HL-60 (cell line): ENCODE measurements at regions not wholly inside any gene's neighbourhood (a gene's known extent, or its start where the extent isn't known, plus 50 kb on each side); places are given as distances from the start of the nearest gene placed in this dataset.

Experiments used
- DNase-seq, 2 experiments: peaks; one replicate each; pipeline ENCODE4 v3.0.0-alpha.2; 2010 to 2020; ENCODE audit warnings: low read depth in 1 of 2, low spot score in 1 of 2
- H3K27ac ChIP-seq: fragments of 250-450 bp; sonication (Bioruptor Pico); replicated peaks from 2 replicates; pipeline ENCODE4 v1.5.1; 2020; ENCODE audit warnings: mild to moderate bottlenecking, moderate library complexity
- H3K27me3 ChIP-seq: fragments of 250-450 bp; sonication (Bioruptor Pico); 2 replicates; pipeline ENCODE4 v1.5.1; 2021; ENCODE audit warnings: mild to moderate bottlenecking, moderate library complexity; ENCODE audit not compliant: insufficient read depth, poor library complexity, severe bottlenecking
- H3K4me3 ChIP-seq: replicated peaks from 2 replicates; pipeline ENCODE4 v1.5.1; 2011; ENCODE audit warnings: mild to moderate bottlenecking, control low read depth, low read length; ENCODE audit not compliant: insufficient read depth
- GABPA ChIP-seq: IDR thresholded peaks from 2 replicates; pipeline ENCODE4 v1.6.1; 2012; ENCODE audit warnings: low read depth
- POLR2AphosphoS5 ChIP-seq: IDR thresholded peaks from 2 replicates; pipeline ENCODE4 v1.6.1; 2012; ENCODE audit warnings: low read depth
- REST ChIP-seq: IDR thresholded peaks from 2 replicates; pipeline ENCODE4 v1.6.1; 2012; ENCODE audit warnings: low read depth; ENCODE audit not compliant: insufficient replicate concordance
- SPI1 ChIP-seq: IDR thresholded peaks from 2 replicates; pipeline ENCODE4 v1.6.1; 2012; ENCODE audit warnings: low read depth, mild to moderate bottlenecking, borderline replicate concordance
- TF ChIP-seq, protein P1 (sequence below): IDR thresholded peaks from one replicate; pipeline ENCODE4 v1.5.1; 2011; ENCODE audit warnings: low read length, control low read depth, inconsistent platforms; ENCODE audit not compliant: insufficient read depth

GRCh38 chr2:196266855-196267254 lies 95.5 kb upstream of the STK17B start:
- no peak for DNase-seq
- Histone ChIP-seq H3K4me3 (no peak overlapping the region), H3K27ac (no peak overlapping the region), H3K27me3 (no peaks in the 10 kb centered on the region)
- TF ChIP-seq SPI1 = no peak
- TF ChIP-seq REST = no peak
- no peak for TF ChIP-seq POLR2AphosphoS5
- TF ChIP-seq, protein P1, sequence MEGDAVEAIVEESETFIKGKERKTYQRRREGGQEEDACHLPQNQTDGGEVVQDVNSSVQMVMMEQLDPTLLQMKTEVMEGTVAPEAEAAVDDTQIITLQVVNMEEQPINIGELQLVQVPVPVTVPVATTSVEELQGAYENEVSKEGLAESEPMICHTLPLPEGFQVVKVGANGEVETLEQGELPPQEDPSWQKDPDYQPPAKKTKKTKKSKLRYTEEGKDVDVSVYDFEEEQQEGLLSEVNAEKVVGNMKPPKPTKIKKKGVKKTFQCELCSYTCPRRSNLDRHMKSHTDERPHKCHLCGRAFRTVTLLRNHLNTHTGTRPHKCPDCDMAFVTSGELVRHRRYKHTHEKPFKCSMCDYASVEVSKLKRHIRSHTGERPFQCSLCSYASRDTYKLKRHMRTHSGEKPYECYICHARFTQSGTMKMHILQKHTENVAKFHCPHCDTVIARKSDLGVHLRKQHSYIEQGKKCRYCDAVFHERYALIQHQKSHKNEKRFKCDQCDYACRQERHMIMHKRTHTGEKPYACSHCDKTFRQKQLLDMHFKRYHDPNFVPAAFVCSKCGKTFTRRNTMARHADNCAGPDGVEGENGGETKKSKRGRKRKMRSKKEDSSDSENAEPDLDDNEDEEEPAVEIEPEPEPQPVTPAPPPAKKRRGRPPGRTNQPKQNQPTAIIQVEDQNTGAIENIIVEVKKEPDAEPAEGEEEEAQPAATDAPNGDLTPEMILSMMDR = no peak

DNA sequence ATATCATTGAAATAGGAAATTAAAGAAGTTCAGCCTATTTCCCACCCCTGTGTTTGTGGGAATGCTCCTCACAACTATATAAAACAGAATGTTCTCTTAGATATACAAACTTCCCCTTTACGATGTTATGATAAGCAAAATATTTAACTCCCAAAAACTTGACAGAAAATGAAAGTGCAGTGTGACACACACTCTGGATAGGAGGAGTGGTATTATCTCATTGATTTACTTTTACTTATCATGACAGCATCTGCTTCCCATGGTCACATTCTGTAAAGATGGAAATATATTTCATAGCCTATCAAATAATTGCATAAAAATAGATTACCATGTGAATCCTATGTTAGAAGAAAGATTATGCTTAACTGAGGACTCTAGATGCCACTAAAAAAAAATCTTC lies 96.6 kb upstream of the STK17B start:
- no peak overlapping the region for H3K4me3 ChIP-seq
- H3K27me3 ChIP-seq = no peaks in the 10 kb centered on the region
- peak overlapping the region; percentile 73 for H3K27ac ChIP-seq
- TF ChIP-seq SPI1 = no peak
- no peak for DNase-seq

GRCh38 chr2:196268538-196269338 lies 97.4 kb upstream of the STK17B start:
- H3K27me3 ChIP-seq = no peaks in the 10 kb centered on the region
- TF ChIP-seq POLR2AphosphoS5 = no peak
- TF ChIP-seq SPI1 = peak; percentile 89
- no peak overlapping the region for H3K4me3 ChIP-seq
- H3K27ac ChIP-seq = peak overlapping the region; percentile 73
- DNase-seq = peak in 1 of 2 experiments; percentile 58

DNA sequence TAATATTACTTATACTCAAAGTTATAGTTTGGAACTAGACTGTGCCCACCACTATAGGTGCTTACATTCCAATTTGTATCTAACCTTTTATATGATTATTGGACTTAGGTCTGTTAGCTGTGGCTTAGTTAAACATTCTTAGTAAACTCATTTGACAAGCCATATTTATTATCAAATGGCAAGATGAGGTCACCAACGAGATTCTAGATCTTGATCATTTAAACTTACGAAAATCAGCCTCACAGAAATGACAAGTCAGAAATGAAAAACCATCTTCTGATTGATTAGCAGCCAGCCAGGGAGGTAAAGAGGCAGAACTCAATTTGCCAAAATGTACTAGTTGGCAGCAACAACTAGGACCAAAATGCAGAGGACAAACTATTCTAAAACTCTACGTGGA lies 100.4 kb upstream of the STK17B start:
- H3K27ac ChIP-seq = no peak overlapping the region
- no peaks in the 10 kb centered on the region for H3K27me3 ChIP-seq
- TF ChIP-seq GABPA = no peak
- TF ChIP-seq, protein P1 = no peak
- no peak for TF ChIP-seq SPI1
- no peak for TF ChIP-seq POLR2AphosphoS5
- no peak for TF ChIP-seq REST
- DNase-seq = no peak
- H3K4me3 ChIP-seq = no peak overlapping the region

- no peak overlapping the region for H3K27ac ChIP-seq
- TF ChIP-seq, protein P1 = no peak
- TF ChIP-seq POLR2AphosphoS5 = no peak
- TF ChIP-seq GABPA = no peak
- H3K27me3 ChIP-seq = no peaks in the 10 kb centered on the region
- no peak overlapping the region for H3K4me3 ChIP-seq
- DNase-seq = peak in 1 of 2 experiments; percentile 17
Measured at GRCh38 chr2:196274387-196274809, 103.0 kb upstream of the STK17B start.
